DMS153 treated with DMSO at 0.1 percent for 48 hours (cell line): ENCODE measurements at regions not wholly inside any gene's neighbourhood (a gene's known extent, or its start where the extent isn't known, plus 50 kb on each side); places are given as distances from the start of the nearest gene placed in this dataset.

Experiments
- DNase-seq: peaks from one replicate; lab custom pipeline; 2025; ENCODE audit not compliant: unreplicated experiment; lab: John Stamatoyannopoulos, UW

GRCh38 chr16:79543219-79543618 is 57.3 kb downstream of the MAF start:
- no peak for DNase-seq

GRCh38 chr16:79542237-79542774 is 58.2 kb downstream of the MAF start:
- DNase-seq = no peak

DNA sequence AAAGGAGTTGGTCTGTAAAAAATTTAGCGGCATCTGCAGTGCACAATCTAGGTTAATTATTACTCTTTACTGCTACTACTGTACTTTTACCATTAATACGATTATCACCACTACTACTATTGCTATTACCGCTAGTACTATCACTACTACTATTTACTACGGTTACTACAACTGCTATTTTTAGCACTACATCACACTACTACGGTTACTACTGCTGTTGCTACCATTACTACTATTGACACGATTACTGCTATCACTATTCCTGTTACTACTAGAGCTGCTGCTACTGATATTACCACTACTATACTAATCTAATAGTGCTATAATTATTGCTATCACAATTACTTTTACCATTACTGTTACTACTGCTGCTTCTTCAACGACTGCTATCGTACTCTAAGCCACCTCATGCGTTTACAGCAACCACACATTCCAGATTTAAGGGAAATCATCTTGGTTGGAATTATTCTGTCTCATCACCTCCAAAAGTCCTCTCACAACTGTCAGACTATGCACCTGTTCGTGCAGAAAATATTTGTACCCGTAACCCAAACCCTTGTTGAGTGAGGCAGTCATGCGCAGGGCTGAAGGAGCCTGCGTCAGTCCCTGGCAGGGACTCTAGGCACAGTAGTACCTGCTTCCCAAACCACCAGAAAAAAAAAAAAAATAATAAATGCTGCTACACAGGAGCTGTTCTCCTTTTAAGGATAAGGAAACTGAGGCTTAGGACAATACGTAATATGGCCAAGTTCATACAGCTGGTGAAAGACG is 59.5 kb downstream of the MAF start:
- no peak for DNase-seq

- no peak for DNase-seq
These were observed 63.0 kb downstream of the MAF start for GRCh38 chr16:79537584-79537983.

- no peak for DNase-seq
These were observed 63.6 kb downstream of the MAF start for GRCh38 chr16:79536958-79537357.

DNA sequence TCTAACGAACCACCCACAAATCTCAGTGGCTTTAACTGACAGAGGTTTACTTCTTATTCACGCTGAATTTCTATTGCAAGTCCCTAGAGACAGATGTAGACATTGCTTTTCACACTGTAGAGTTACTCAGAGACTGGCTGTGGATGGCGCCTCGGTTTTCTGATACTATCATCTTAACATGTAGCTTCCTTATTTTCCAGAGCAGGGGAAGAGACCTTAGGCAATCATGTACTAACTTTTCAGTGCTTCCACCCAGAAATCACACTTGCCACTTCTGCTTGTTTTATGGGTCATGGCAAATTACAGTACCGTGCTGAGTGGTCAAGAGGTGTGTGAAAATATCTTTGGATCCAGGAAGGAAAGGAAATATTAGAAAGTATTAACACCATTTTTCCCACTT is 65.4 kb downstream of the MAF start:
- DNase-seq = no peak

DNA sequence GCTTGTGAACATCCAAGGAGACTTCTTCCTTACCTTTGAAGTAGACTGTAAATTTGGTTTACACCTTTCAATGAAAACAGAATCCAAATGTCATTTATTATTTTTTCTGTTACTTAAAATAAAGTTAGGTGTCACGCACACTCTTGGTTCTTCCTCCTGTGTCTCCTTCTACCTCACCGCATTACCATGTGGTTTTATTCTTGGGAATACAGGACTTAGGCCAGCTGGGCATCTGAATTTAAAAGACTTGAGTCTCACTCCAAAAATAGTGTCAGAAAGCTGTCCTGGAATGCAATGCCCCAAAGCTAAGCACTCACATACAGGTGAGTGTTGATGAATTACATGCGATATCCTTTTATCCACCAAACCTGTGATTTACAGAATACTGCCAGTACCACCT is 66.4 kb downstream of the MAF start:
- no peak for DNase-seq

GRCh38 chr16:79533292-79533691 is 67.2 kb downstream of the MAF start:
- DNase-seq = no peak

- DNase-seq = no peak
These were observed 67.8 kb downstream of the MAF start for GRCh38 chr16:79532785-79533184.

DNA sequence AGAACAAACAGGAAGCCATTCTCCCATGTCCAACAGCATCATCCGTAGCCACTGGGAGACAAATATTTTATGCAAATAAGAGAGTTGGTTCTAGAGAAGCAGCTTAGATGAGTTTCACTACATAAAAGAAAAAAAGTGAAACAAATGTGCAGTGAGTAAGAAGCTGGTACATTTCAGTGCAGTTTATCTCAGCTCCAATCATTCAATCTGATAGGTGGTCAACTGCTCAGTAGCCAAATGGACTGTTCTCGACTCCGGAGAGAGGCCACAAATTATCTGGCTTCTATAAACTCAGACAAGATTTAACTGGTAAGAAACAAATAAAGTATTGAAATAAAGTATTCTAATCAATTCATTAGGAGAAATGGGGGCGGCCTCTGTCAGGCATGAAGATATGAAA is 68.3 kb downstream of the MAF start:
- no peak for DNase-seq

GRCh38 chr16:79528338-79528737 is 72.2 kb downstream of the MAF start:
- no peak for DNase-seq

GRCh38 chr16:79523971-79524370 is 76.6 kb downstream of the MAF start:
- DNase-seq = no peak

- DNase-seq = peak; percentile 77
These were observed 81.1 kb downstream of the MAF start for GRCh38 chr16:79519448-79519847.

DNA sequence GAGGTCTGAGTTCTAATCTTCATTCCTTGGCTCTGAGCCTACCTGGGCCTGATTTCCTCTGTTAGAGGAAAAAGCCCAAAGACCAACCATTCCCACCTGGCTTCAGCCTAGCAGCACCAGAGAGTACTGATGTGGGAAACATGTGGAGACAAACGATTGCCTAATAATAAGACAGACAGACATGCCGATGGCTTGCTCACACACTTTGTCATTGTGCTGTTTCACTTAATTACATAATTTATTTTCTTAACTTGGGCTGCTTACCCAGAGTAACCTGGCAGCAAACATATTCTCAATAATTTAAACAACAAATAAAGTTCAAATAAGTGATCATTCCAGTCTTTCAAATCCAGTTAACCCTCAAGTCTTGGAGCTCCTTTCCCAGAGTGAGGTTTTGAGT is 83.4 kb downstream of the MAF start:
- no peak for DNase-seq

DNA sequence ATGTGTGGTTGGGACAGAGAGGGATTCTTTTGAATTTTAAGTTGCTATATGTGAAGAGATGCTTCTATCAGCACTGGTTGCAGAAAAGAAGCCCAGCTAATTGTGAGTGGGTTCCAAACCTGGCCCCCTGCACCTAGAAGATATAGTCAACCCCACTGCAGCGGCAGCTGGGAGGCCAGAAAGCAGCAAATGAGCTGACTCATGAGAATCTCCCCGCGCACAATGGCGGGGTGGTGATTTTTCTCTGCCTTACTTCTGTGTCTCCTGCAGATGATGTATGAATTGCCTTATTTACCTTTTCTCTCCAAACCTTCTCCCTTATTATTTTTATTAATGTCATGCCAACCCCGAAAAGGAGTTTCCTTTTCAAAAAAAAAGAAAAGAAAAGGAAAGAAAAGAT is 89.7 kb downstream of the MAF start:
- no peak for DNase-seq

DNA sequence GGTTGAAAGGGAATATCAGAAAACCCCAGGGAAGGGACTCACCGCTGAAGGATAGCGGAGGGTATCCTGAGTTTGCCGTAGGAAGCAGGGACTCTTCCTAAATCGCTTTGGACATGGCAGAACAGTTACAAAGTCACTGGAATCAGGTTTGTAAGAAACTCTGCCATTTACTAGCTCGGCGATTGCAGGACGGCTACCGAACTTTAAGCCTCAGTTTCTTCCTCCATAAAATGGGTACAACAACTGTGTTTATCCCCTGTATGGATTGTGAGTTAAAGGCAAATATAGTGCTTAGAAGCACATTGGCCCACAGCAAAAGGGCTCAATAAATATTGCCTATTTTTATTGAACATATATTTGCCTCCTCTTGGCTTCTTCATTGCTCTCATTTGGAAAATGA is 90.6 kb downstream of the MAF start:
- DNase-seq = no peak

- DNase-seq = peak; percentile 49
These were observed 91.3 kb downstream of the MAF start for GRCh38 chr16:79509211-79509631.

- DNase-seq = no peak
These were observed 92.2 kb downstream of the MAF start for GRCh38 chr16:79508294-79508693.

GRCh38 chr16:79505344-79505743 is 95.2 kb downstream of the MAF start:
- no peak for DNase-seq

- no peak for DNase-seq
These were observed 97.0 kb downstream of the MAF start for GRCh38 chr16:79503511-79503910.

DNA sequence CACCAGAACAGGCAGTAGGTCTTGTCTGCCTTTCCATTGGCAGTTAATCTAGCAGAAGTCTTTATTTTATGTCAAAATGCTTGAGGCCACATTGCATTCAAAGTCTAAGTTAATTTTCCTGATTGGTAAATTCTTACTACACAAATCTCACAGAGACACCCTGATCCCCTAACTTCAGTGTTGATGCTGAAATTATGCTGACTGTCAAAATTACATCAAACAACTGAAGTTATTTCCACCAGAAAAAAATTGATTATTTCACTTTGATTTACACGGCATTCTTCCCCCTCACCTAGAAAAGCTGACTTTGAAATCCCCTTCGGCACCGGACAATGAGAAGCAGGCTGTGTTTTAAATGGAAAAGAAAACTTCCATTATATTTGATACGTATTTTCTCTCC is 99.1 kb downstream of the MAF start:
- no peak for DNase-seq

DNA sequence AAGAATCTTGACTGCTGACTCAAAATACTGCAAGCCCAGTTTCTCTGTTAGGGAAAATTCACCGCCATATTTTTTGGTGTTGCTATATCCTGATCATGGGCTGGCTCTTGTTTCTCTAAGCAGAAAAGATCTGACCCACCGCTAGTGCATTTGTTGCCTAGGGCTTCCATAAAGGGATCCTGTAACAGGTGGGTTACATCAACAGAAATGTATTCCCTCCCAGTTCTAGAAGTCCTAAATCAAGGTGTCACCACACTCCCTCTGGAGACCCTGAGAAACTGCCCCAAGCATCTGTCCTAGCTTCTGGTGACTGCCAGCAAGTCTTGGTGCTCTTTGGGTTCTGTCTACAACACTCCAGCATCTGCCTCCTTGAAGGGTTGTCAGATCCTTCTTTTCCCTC is 99.7 kb downstream of the MAF start:
- DNase-seq = no peak

GRCh38 chr16:79500286-79500685 is 100.3 kb downstream of the MAF start:
- no peak for DNase-seq
